ENCODE measurements at regions not wholly inside any gene's neighbourhood (a gene's known extent, or its start where the extent isn't known, plus 50 kb on each side); places are given as distances from the start of the nearest gene placed in this dataset.
A peak's percentile ranks its signal among the peaks of the same experiment; 100 is the strongest.

GRCh38 chr9:88691811-88692210, 156.8 kb downstream of the NXNL2 start:
- H3K27ac ChIP-seq (replicated peaks in 1 of 4): no peak overlapping the region
- no peak overlapping the region for H3K4me3 ChIP-seq
- intact Hi-C loops (cut with DNase I): no loop called here
- DNase-seq (ENCODE audit: extremely low spot score): peak; percentile 29
- H3K4me1 ChIP-seq: peaks cover 0 to 4% (median 0%) of the 10 kb centered on the region in 4 donors
- 100% methylated on average over 2 of the region's 2 CpGs for WGBS
- H3K9me3 ChIP-seq: no peaks in the 10 kb centered on the region
- no peaks in the 10 kb centered on the region for H3K27me3 ChIP-seq
- H3K36me3 ChIP-seq: no peaks in the 10 kb centered on the region
- TF ChIP-seq POLR2AphosphoS5 (IDR thresholded peaks at IDR 0.05) (no peak), EP300 (IDR thresholded peaks at IDR 0.05) (no peak), CTCF (IDR thresholded peaks at IDR 0.05) (no peak), POLR2A (IDR thresholded peaks at IDR 0.05; ENCODE audit: low read depth) (no peak)

- intact Hi-C loops (cut with DNase I): no loop called here
- peaks cover 0 to 4% (median 0%) of the 10 kb centered on the region in 4 donors for H3K4me1 ChIP-seq
- H3K36me3 ChIP-seq: no peaks in the 10 kb centered on the region
- no peaks in the 10 kb centered on the region for H3K9me3 ChIP-seq
- no peak overlapping the region for H3K27ac ChIP-seq (replicated peaks in 1 of 4)
- DNase-seq (ENCODE audit: extremely low spot score): peak; percentile 37
- H3K4me3 ChIP-seq: no peak overlapping the region
- TF ChIP-seq CTCF (IDR thresholded peaks at IDR 0.05) (no peak), POLR2A (IDR thresholded peaks at IDR 0.05; ENCODE audit: low read depth) (no peak), EP300 (IDR thresholded peaks at IDR 0.05) (no peak), POLR2AphosphoS5 (IDR thresholded peaks at IDR 0.05) (no peak)
- H3K27me3 ChIP-seq: no peaks in the 10 kb centered on the region
- 96% methylated on average over 2 of the region's 2 CpGs for WGBS
Measured at GRCh38 chr9:88692827-88693226, 157.8 kb downstream of the NXNL2 start.

- TF ChIP-seq EP300 (IDR thresholded peaks at IDR 0.05): no peak
- no peak for TF ChIP-seq POLR2A (IDR thresholded peaks at IDR 0.05; ENCODE audit: low read depth)
- no peak for TF ChIP-seq POLR2AphosphoS5 (IDR thresholded peaks at IDR 0.05)
- Histone ChIP-seq H3K27ac (replicated peaks in 1 of 4) (no peak overlapping the region), H3K36me3 (no peaks in the 10 kb centered on the region), H3K27me3 (no peaks in the 10 kb centered on the region), H3K4me1 (peaks cover 0 to 4% (median 0%) of the 10 kb centered on the region in 4 donors), H3K4me3 (no peak overlapping the region), H3K9me3 (no peaks in the 10 kb centered on the region)
- intact Hi-C loops (cut with DNase I): no loop called here
- no peak for DNase-seq (ENCODE audit: extremely low spot score)
- WGBS: 53% methylated on average over 12 of the region's 12 CpGs
Measured at GRCh38 chr9:88694625-88695024, 159.6 kb downstream of the NXNL2 start.

GRCh38 chr9:88696501-88696900, 161.5 kb downstream of the NXNL2 start:
- TF ChIP-seq POLR2A (IDR thresholded peaks at IDR 0.05; ENCODE audit: low read depth) (no peak), POLR2AphosphoS5 (IDR thresholded peaks at IDR 0.05) (no peak), CTCF (IDR thresholded peaks at IDR 0.05) (no peak), EP300 (IDR thresholded peaks at IDR 0.05) (no peak)
- H3K4me3 ChIP-seq: no peak overlapping the region
- no peak overlapping the region for H3K27ac ChIP-seq (replicated peaks in 1 of 4)
- peaks cover 0 to 3% (median 0%) of the 10 kb centered on the region in 4 donors for H3K9me3 ChIP-seq
- H3K4me1 ChIP-seq: peaks cover 0 to 4% (median 0%) of the 10 kb centered on the region in 4 donors
- H3K36me3 ChIP-seq: no peaks in the 10 kb centered on the region
- intact Hi-C loops (cut with DNase I): no loop called here
- no peaks in the 10 kb centered on the region for H3K27me3 ChIP-seq
- DNase-seq (ENCODE audit: extremely low spot score): peak; percentile 89
- WGBS: 91% methylated on average over 7 of the region's 9 CpGs

GRCh38 chr9:88697764-88698432, 162.9 kb downstream of the NXNL2 start:
- no peak for TF ChIP-seq CTCF (IDR thresholded peaks at IDR 0.05)
- TF ChIP-seq POLR2A (IDR thresholded peaks at IDR 0.05; ENCODE audit: low read depth): no peak
- no peak for TF ChIP-seq EP300 (IDR thresholded peaks at IDR 0.05)
- no peak for TF ChIP-seq POLR2AphosphoS5 (IDR thresholded peaks at IDR 0.05)
- no peak overlapping the region for H3K27ac ChIP-seq (replicated peaks in 1 of 4)
- H3K4me1 ChIP-seq: peaks cover 0 to 4% (median 0%) of the 10 kb centered on the region in 4 donors
- H3K27me3 ChIP-seq: no peaks in the 10 kb centered on the region
- intact Hi-C loops (cut with DNase I): no loop called here
- H3K36me3 ChIP-seq: no peaks in the 10 kb centered on the region
- peaks cover 0 to 3% (median 0%) of the 10 kb centered on the region in 4 donors for H3K9me3 ChIP-seq
- DNase-seq (ENCODE audit: extremely low spot score): no peak
- H3K4me3 ChIP-seq: no peak overlapping the region
- 88% methylated on average over 8 of the region's 8 CpGs for WGBS
